DOHH2 (cell line): ENCODE measurements at regions not wholly inside any gene's neighbourhood (a gene's known extent, or its start where the extent isn't known, plus 50 kb on each side); places are given as distances from the start of the nearest gene placed in this dataset.

Source experiments
- H3F3A ChIP-seq: fragments of 200-600 bp; sonication (generic), shearing (Covaris generic); 2 replicates; pipeline ENCODE4 v1.6.0; 2016; ENCODE audit warnings: antibody characterized with exemption, mild to moderate bottlenecking; ENCODE audit not compliant: control insufficient read depth, insufficient read depth
- H3K27ac ChIP-seq: fragments of 200-600 bp; sonication (generic); 2 replicates; pipeline ENCODE4 v1.5.1; 2014; ENCODE audit warnings: low read depth, mild to moderate bottlenecking, low read length, moderate library complexity
- H3K27me3 ChIP-seq: fragments of 200-600 bp; sonication (generic); 2 replicates; pipeline ENCODE4 v1.6.1; 2014; ENCODE audit warnings: mild to moderate bottlenecking, low read length, mixed read lengths; ENCODE audit not compliant: control insufficient read depth
- H3K36me3 ChIP-seq: fragments of 200-600 bp; sonication (generic); 2 replicates; pipeline ENCODE4 v1.6.1; 2014; ENCODE audit warnings: mild to moderate bottlenecking, low read length, moderate library complexity, mixed read lengths; ENCODE audit not compliant: control insufficient read depth
- H3K4me1 ChIP-seq: fragments of 200-600 bp; sonication (generic); 2 replicates; pipeline ENCODE4 v1.6.1; 2014; ENCODE audit warnings: mild to moderate bottlenecking, low read length, mixed read lengths; ENCODE audit not compliant: control insufficient read depth
- H3K4me2 ChIP-seq: fragments of 200-600 bp; sonication (generic); 2 replicates; pipeline ENCODE4 v1.6.0; 2014; ENCODE audit warnings: mild to moderate bottlenecking, low read length, moderate library complexity
- H3K4me3 ChIP-seq: fragments of 200-600 bp; sonication (generic); 2 replicates; pipeline ENCODE4 v1.5.1; 2014; ENCODE audit warnings: mild to moderate bottlenecking, low read length, mixed read lengths
- H3K79me2 ChIP-seq: fragments of 200-600 bp; sonication (generic); 2 replicates; pipeline ENCODE4 v1.6.1; 2014; ENCODE audit warnings: mild to moderate bottlenecking, low read length, mixed read lengths; ENCODE audit not compliant: control insufficient read depth
- H3K9me2 ChIP-seq: fragments of 200-600 bp; sonication (generic); replicated peaks from 2 replicates; pipeline ENCODE4 v1.6.1; 2014; ENCODE audit warnings: mild to moderate bottlenecking, low read length, mixed read lengths; ENCODE audit not compliant: control insufficient read depth
- H3K9me3 ChIP-seq: fragments of 200-600 bp; sonication (generic); 2 replicates; pipeline ENCODE4 v1.6.1; 2014; ENCODE audit warnings: antibody characterized with exemption, low read length, mixed read lengths; ENCODE audit not compliant: control insufficient read depth, insufficient read depth
- H4K20me1 ChIP-seq: fragments of 200-600 bp; sonication (generic); 2 replicates; pipeline ENCODE4 v1.6.0; 2014; ENCODE audit warnings: low read depth, mild to moderate bottlenecking, antibody characterized with exemption, low read length, moderate library complexity; ENCODE audit not compliant: control insufficient read depth, insufficient read depth
- CTCF ChIP-seq: fragments of 200-600 bp; sonication (generic); IDR thresholded peaks from one replicate; pipeline ENCODE4 v1.5.1; 2014; ENCODE audit warnings: antibody characterized with exemption, mild to moderate bottlenecking, low read depth, low read length; ENCODE audit not compliant: poor library complexity, severe bottlenecking
- EZH2phosphoT487 ChIP-seq: fragments of 200-600 bp; sonication (generic); IDR thresholded peaks from 2 replicates; pipeline ENCODE4 v1.6.1; 2017; ENCODE audit warnings: borderline replicate concordance, mild to moderate bottlenecking, antibody characterized with exemption, low read length, moderate library complexity, mixed read lengths

GRCh38 chr20:24283186-24283585, 186.2 kb upstream of the SYNDIG1 start:
- no peaks in the 10 kb centered on the region for H3K36me3 ChIP-seq
- no peaks in the 10 kb centered on the region for H3K27me3 ChIP-seq
- no peak overlapping the region for H3K27ac ChIP-seq
- no peaks in the 10 kb centered on the region for H3K79me2 ChIP-seq
- H3F3A ChIP-seq: no peaks in the 10 kb centered on the region
- H3K9me2 ChIP-seq: no peaks in the 10 kb centered on the region
- H4K20me1 ChIP-seq: no peaks in the 10 kb centered on the region
- TF ChIP-seq EZH2phosphoT487: no peak
- no peak for TF ChIP-seq CTCF
- H3K4me2 ChIP-seq: no peak overlapping the region
- H3K4me3 ChIP-seq: no peak overlapping the region
- no peaks in the 10 kb centered on the region for H3K9me3 ChIP-seq
- no peaks in the 10 kb centered on the region for H3K4me1 ChIP-seq

GRCh38 chr20:24277196-24277595, 192.2 kb upstream of the SYNDIG1 start:
- Histone ChIP-seq H3K27ac (no peak overlapping the region), H3F3A (no peaks in the 10 kb centered on the region), H3K4me3 (no peak overlapping the region), H3K9me2 (no peaks in the 10 kb centered on the region), H3K9me3 (no peaks in the 10 kb centered on the region), H3K4me2 (no peak overlapping the region), H3K79me2 (no peaks in the 10 kb centered on the region), H3K4me1 (no peaks in the 10 kb centered on the region), H3K36me3 (no peaks in the 10 kb centered on the region), H4K20me1 (no peaks in the 10 kb centered on the region), H3K27me3 (no peaks in the 10 kb centered on the region)
- no peak for TF ChIP-seq EZH2phosphoT487
- no peak for TF ChIP-seq CTCF

GRCh38 chr20:24275946-24276705, 193.3 kb upstream of the SYNDIG1 start:
- Histone ChIP-seq H3K36me3 (no peaks in the 10 kb centered on the region), H3K4me3 (no peak overlapping the region), H3K79me2 (no peaks in the 10 kb centered on the region), H3K27ac (no peak overlapping the region), H3K4me2 (no peak overlapping the region), H3K9me2 (no peaks in the 10 kb centered on the region), H3K4me1 (no peaks in the 10 kb centered on the region), H3K9me3 (no peaks in the 10 kb centered on the region), H3K27me3 (no peaks in the 10 kb centered on the region), H4K20me1 (no peaks in the 10 kb centered on the region), H3F3A (no peaks in the 10 kb centered on the region)
- TF ChIP-seq CTCF: no peak
- no peak for TF ChIP-seq EZH2phosphoT487
